ENCODE measurements at regions not wholly inside any gene's neighbourhood (a gene's known extent, or its start where the extent isn't known, plus 50 kb on each side); places are given as distances from the start of the nearest gene placed in this dataset.

GRCh38 chr11:111194860-111195568 is 50.5 kb upstream of the POU2AF2 start:
- no peak for DNase-seq

- DNase-seq, result no peak
These were observed 51.5 kb upstream of the POU2AF2 start for GRCh38 chr11:111193924-111194490.

GRCh38 chr11:111189466-111189865 is 56.1 kb upstream of the POU2AF2 start:
- no peak for DNase-seq

GRCh38 chr11:111186308-111186915 is 59.1 kb upstream of the POU2AF2 start:
- DNase-seq, result no peak

- no peak for DNase-seq
These were observed 60.3 kb upstream of the POU2AF2 start for GRCh38 chr11:111185266-111185665.

GRCh38 chr11:111183706-111184105 is 61.8 kb upstream of the POU2AF2 start:
- no peak for DNase-seq

- no peak for DNase-seq
These were observed 66.2 kb upstream of the POU2AF2 start for GRCh38 chr11:111179184-111179910.

GRCh38 chr11:111177037-111177871 is 68.3 kb upstream of the POU2AF2 start:
- no peak for DNase-seq

- no peak for DNase-seq
These were observed 68.9 kb upstream of the POU2AF2 start for GRCh38 chr11:111176603-111177002.

GRCh38 chr11:111173221-111173620 is 72.3 kb upstream of the POU2AF2 start:
- no peak for DNase-seq

- DNase-seq, result no peak
These were observed 73.1 kb upstream of the POU2AF2 start for GRCh38 chr11:111172321-111172862.

- no peak for DNase-seq
These were observed 74.7 kb upstream of the POU2AF2 start for GRCh38 chr11:111170761-111171379.

- no peak for DNase-seq
These were observed 76.2 kb upstream of the POU2AF2 start for GRCh38 chr11:111169367-111169766.

- no peak for DNase-seq
These were observed 76.7 kb upstream of the POU2AF2 start for GRCh38 chr11:111168871-111169270.

- no peak for DNase-seq
These were observed 77.9 kb upstream of the POU2AF2 start for GRCh38 chr11:111167666-111168065.

GRCh38 chr11:111166598-111166997 is 78.9 kb upstream of the POU2AF2 start:
- no peak for DNase-seq

- no peak for DNase-seq
These were observed 83.2 kb upstream of the POU2AF2 start for GRCh38 chr11:111162305-111162704.

GRCh38 chr11:111157571-111157970 is 88.0 kb upstream of the POU2AF2 start:
- DNase-seq, result no peak

- no peak for DNase-seq
These were observed 90.5 kb upstream of the POU2AF2 start for GRCh38 chr11:111155021-111155420.

GRCh38 chr11:111153194-111153593 is 92.3 kb upstream of the POU2AF2 start:
- DNase-seq, result no peak

GRCh38 chr11:111148953-111149352 is 96.6 kb upstream of the POU2AF2 start:
- DNase-seq, result no peak

- DNase-seq, result no peak
These were observed 97.4 kb upstream of the POU2AF2 start for GRCh38 chr11:111148121-111148520.
